Inferior parietal cortex (tissue), 1 donor: ENCODE measurements at regions not wholly inside any gene's neighbourhood (a gene's known extent, or its start where the extent isn't known, plus 50 kb on each side); places are given as distances from the start of the nearest gene placed in this dataset.

Experiments
- DNase-seq: peaks from one replicate; pipeline ENCODE4 v3.0.0-alpha.2; 2016; ENCODE audit errors: extremely low spot score

GRCh38 chr11:39144351-39145130, 2314.9 kb downstream of the LRRC4C start:
- DNase-seq = peak; percentile 17

GRCh38 chr11:39139581-39139980, 2319.9 kb downstream of the LRRC4C start:
- no peak for DNase-seq

GRCh38 chr11:39120890-39121289, 2338.6 kb downstream of the LRRC4C start:
- DNase-seq = no peak

GRCh38 chr11:39113606-39114005, 2345.8 kb downstream of the LRRC4C start:
- DNase-seq = no peak

- no peak for DNase-seq
Observed at GRCh38 chr11:39102236-39102635, 2357.2 kb downstream of the LRRC4C start.

- no peak for DNase-seq
Observed at GRCh38 chr11:39078465-39078864, 2381.0 kb downstream of the LRRC4C start.

GRCh38 chr11:39037611-39038010, 2421.8 kb downstream of the LRRC4C start:
- DNase-seq = no peak

GRCh38 chr11:39036021-39036420, 2423.4 kb downstream of the LRRC4C start:
- DNase-seq = no peak

- DNase-seq = no peak
Observed at GRCh38 chr11:39021539-39021938, 2423.5 kb upstream of the RAG2 start.

GRCh38 chr11:39011797-39012196, 2413.8 kb upstream of the RAG2 start:
- DNase-seq = no peak

- no peak for DNase-seq
Observed at GRCh38 chr11:38990841-38991240, 2392.8 kb upstream of the RAG2 start.

- no peak for DNase-seq
Observed at GRCh38 chr11:38990139-38990538, 2392.1 kb upstream of the RAG2 start.

- DNase-seq = no peak
Observed at GRCh38 chr11:38988908-38989307, 2390.9 kb upstream of the RAG2 start.

GRCh38 chr11:38972220-38972619, 2374.2 kb upstream of the RAG2 start:
- DNase-seq = no peak

- no peak for DNase-seq
Observed at GRCh38 chr11:38971141-38971540, 2373.1 kb upstream of the RAG2 start.

GRCh38 chr11:38968951-38969350, 2370.9 kb upstream of the RAG2 start:
- no peak for DNase-seq

- DNase-seq = no peak
Observed at GRCh38 chr11:38952698-38953097, 2354.7 kb upstream of the RAG2 start.

- DNase-seq = peak; percentile 10
Observed at GRCh38 chr11:38950867-38951266, 2352.8 kb upstream of the RAG2 start.

GRCh38 chr11:38948392-38948791, 2350.4 kb upstream of the RAG2 start:
- DNase-seq = no peak

- no peak for DNase-seq
Observed at GRCh38 chr11:38937709-38938108, 2339.7 kb upstream of the RAG2 start.

GRCh38 chr11:38935941-38936340, 2337.9 kb upstream of the RAG2 start:
- no peak for DNase-seq

- no peak for DNase-seq
Observed at GRCh38 chr11:38927993-38928392, 2330.0 kb upstream of the RAG2 start.

- DNase-seq = no peak
Observed at GRCh38 chr11:38924644-38925043, 2326.6 kb upstream of the RAG2 start.

GRCh38 chr11:38900211-38900610, 2302.2 kb upstream of the RAG2 start:
- no peak for DNase-seq
